Kidney (tissue), 13 donors: ENCODE measurements at regions not wholly inside any gene's neighbourhood (a gene's known extent, or its start where the extent isn't known, plus 50 kb on each side); places are given as distances from the start of the nearest gene placed in this dataset.
"Not testable (repeated sequence)": the region's sequence is repeated elsewhere in the genome, so short reads cannot be mapped to it uniquely, and the experiment has no call there.

Experiments used
- DNase-seq, 5 donors: peaks; one replicate each; pipeline ENCODE4 v3.0.0-alpha.2; 2013 to 2020
- FAIRE-seq: peaks from 2 replicates; lab custom pipeline; 2012; peaks lifted over from hg19 to GRCh38; lab: Jason Lieb, UNC
- H3K27ac ChIP-seq, 2 donors: one replicate each; pipeline ENCODE4 v1.7.0; 2013; ENCODE audit warnings: low read depth in 2 of 2, low read length in 2 of 2, inconsistent platforms in 1 of 2
- H3K27me3 ChIP-seq: one replicate; pipeline ENCODE4 v1.7.1; 2013; ENCODE audit warnings: low read length, inconsistent platforms; ENCODE audit not compliant: control insufficient read depth, insufficient read depth
- H3K36me3 ChIP-seq, 3 donors: one replicate each; pipeline versions ENCODE4 v1.7.0 to v1.7.1; 2013; ENCODE audit warnings: low read length in 3 of 3, control low read depth in 1 of 3, inconsistent platforms in 1 of 3; ENCODE audit not compliant: insufficient read depth in 3 of 3, control insufficient read depth in 2 of 3
- H3K4me1 ChIP-seq, 3 donors: one replicate each; pipeline versions ENCODE4 v1.7.0 to v1.7.1; 2013; ENCODE audit warnings: low read length in 3 of 3, inconsistent platforms in 1 of 3, low read depth in 1 of 3; ENCODE audit not compliant: control insufficient read depth in 2 of 3, insufficient read depth in 2 of 3
- H3K4me3 ChIP-seq, 3 donors: one replicate each; pipeline versions ENCODE4 v1.7.0 to v1.8.1; 2013; ENCODE audit warnings: low read length in 3 of 3, control low read depth in 1 of 3, inconsistent platforms in 1 of 3
- H3K9ac ChIP-seq, 3 donors: one replicate each; pipeline versions ENCODE4 v1.7.0 to v1.7.1; 2013; ENCODE audit warnings: low read length in 3 of 3, control low read depth in 1 of 3, inconsistent platforms in 1 of 3
- H3K9me3 ChIP-seq, 3 donors: one replicate each; pipeline versions ENCODE4 v1.7.0 to v1.7.1; 2013; ENCODE audit warnings: low read length in 3 of 3, control low read depth in 1 of 3, inconsistent platforms in 1 of 3; ENCODE audit not compliant: control insufficient read depth in 2 of 3, insufficient read depth in 1 of 3
- intact Hi-C: fragments of 100-400 bp; cut with DNase I; formaldehyde crosslinking; loops from one replicate; pipeline ENCODE4 v1.11.1; 2022
- TF ChIP-seq, protein P1 (sequence below): IDR thresholded peaks from 3 replicates; pipeline ENCODE4 v1.5.1; 2012; ENCODE audit warnings: mild to moderate bottlenecking, moderate library complexity, borderline replicate concordance; ENCODE audit not compliant: insufficient read depth; ENCODE audit errors: extremely low read depth
- donor health status: control.
- donor health status: control.
- donor health status: control.
- donor health status: control.
- donor health status: control.
- donor health status: DM: yes; HTN: yes; CAD: no.
- donor health status: Normal renal cell carcinoma (clear cell type).

DNA sequence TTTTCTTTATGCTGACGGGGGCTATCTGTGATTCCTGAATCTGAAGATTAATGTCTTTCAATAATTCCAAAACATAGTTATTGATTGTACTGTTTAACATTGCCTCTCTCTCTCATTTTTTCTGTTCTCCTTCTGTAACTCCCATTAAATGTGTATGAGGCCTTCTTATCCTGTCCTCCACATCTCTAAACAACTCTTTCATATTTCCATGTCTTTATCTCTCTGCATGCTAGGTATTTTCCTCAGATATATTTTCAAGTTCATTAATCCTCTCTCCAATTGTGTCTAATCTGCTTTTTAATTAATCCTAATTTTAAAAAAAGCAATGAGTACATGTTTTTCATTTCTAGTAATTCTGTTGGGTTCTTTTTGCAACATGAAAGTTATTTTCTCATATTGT is 173.2 kb downstream of the TLE3 start:
- TF ChIP-seq, protein P1, sequence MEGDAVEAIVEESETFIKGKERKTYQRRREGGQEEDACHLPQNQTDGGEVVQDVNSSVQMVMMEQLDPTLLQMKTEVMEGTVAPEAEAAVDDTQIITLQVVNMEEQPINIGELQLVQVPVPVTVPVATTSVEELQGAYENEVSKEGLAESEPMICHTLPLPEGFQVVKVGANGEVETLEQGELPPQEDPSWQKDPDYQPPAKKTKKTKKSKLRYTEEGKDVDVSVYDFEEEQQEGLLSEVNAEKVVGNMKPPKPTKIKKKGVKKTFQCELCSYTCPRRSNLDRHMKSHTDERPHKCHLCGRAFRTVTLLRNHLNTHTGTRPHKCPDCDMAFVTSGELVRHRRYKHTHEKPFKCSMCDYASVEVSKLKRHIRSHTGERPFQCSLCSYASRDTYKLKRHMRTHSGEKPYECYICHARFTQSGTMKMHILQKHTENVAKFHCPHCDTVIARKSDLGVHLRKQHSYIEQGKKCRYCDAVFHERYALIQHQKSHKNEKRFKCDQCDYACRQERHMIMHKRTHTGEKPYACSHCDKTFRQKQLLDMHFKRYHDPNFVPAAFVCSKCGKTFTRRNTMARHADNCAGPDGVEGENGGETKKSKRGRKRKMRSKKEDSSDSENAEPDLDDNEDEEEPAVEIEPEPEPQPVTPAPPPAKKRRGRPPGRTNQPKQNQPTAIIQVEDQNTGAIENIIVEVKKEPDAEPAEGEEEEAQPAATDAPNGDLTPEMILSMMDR, result no peak
- Histone ChIP-seq H3K27ac (no peak overlapping the region), H3K4me3 (no peak overlapping the region), H3K36me3 (no peaks in the 10 kb centered on the region), H3K4me1 (no peaks in the 10 kb centered on the region), H3K9ac (no peak overlapping the region), H3K27me3 (no peaks in the 10 kb centered on the region), H3K9me3 (peaks cover 0 to 13% (median 2%) of the 10 kb centered on the region in 3 donors)
- FAIRE-seq (no peak), DNase-seq (no peak)
- intact Hi-C loops, result no loop called here

DNA sequence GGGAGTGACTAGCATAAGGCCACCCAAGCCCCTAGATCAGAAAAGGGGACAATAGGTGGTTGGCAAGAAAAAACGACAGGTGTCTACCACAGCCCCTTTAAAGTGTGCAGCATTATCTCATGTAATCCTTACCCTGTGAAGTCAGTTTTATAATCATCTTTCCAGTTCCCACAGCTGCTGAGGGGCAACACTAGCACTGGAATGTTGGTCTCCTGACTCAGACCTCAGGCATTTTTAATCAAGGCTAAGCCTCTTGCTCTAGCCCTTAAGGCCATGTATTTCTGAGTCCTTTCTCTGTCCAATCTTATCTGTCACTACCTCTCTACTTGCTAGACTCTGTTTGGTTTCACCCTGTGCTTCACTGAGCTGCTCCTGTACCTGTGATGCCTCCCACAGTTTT is 171.7 kb downstream of the TLE3 start:
- TF ChIP-seq, protein P1, result no peak
- intact Hi-C loops, result no loop called here
- FAIRE-seq, result no peak

DNA sequence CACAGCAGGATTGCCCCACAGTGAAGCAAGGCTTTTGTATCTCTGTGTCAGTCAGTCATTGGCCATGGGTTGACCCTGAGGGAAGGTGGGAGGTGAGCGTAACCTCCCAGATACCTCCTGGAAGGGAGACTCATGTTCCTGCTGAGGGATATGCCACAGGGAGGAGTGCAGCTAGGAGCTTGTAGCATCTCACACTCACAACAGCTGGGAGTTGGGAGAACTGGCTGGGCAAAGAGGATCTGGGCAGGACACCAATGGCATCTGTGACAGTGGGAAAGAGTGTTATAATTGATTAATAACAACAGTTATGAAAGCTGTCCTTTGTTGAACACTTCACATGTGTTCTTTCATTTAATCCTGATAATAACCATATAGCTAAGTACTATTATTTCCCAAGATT is 171.0 kb downstream of the TLE3 start:
- no peaks in the 10 kb centered on the region for H3K36me3 ChIP-seq
- no peak overlapping the region for H3K9ac ChIP-seq
- H3K27ac ChIP-seq, result no peak overlapping the region
- FAIRE-seq (no peak), DNase-seq (no peak)
- no peaks in the 10 kb centered on the region for H3K27me3 ChIP-seq
- TF ChIP-seq, protein P1, result no peak
- no peaks in the 10 kb centered on the region for H3K4me1 ChIP-seq
- H3K4me3 ChIP-seq, result no peak overlapping the region
- intact Hi-C loops, result no loop called here
- peaks cover 0 to 13% (median 2%) of the 10 kb centered on the region in 3 donors for H3K9me3 ChIP-seq

More for the DNA sequence above, 171.7 kb downstream of the TLE3 start:
- Histone ChIP-seq H3K4me1 (no peaks in the 10 kb centered on the region), H3K4me3 (no peak overlapping the region), H3K27ac (no peak overlapping the region), H3K27me3 (no peaks in the 10 kb centered on the region), H3K36me3 (no peaks in the 10 kb centered on the region), H3K9me3 (peaks cover 0 to 13% (median 2%) of the 10 kb centered on the region in 3 donors), H3K9ac (no peak overlapping the region)
- no peak for DNase-seq

DNA sequence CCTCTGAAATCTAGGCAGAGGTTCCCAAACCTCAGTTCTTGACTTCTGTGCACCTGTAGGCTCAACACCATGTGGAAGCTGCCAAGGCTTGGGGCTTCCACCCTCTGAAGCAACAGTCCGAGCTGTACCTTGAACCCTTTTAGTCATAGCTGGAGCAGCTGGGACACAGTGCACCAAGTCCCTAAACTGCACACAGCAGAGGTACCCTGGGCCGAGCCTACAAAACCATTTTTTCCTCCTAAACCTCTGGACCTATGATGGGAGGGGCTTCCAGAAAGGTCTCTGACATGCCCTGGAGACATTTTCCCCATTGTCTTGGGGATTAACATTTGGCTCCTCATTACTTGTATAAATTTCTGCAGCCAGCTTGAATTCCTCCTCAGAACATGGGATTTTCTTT is 168.8 kb downstream of the TLE3 start:
- H3K4me1 ChIP-seq, H3K9ac ChIP-seq, H3K27me3 ChIP-seq, intact Hi-C loops, H3K36me3 ChIP-seq, FAIRE-seq, H3K27ac ChIP-seq, DNase-seq, H3K4me3 ChIP-seq: not testable (repeated sequence)
- H3K9me3 ChIP-seq, result peaks cover 0 to 13% (median 2%) of the 10 kb centered on the region in 3 donors
